Lower leg skin (tissue), 4 donors: ENCODE measurements at regions not wholly inside any gene's neighbourhood (a gene's known extent, or its start where the extent isn't known, plus 50 kb on each side); places are given as distances from the start of the nearest gene placed in this dataset.

ENCODE experiments used
- DNase-seq, 2 donors: peaks; one replicate each; pipeline ENCODE4 v3.0.0-alpha.2; 2019; ENCODE audit warnings: low spot score in 2 of 2
- H3K4me3 ChIP-seq: fragments of 200-600 bp; sonication (generic); 2 replicates; pipeline ENCODE4 v1.5.1; 2017; ENCODE audit warnings: mild to moderate bottlenecking, low read depth; ENCODE audit not compliant: poor library complexity, severe bottlenecking
- POLR2A ChIP-seq, 2 donors: fragments of 450-650 bp; IDR thresholded peaks; one replicate each; pipeline ENCODE4 v1.6.1; 2016 to 2017; ENCODE audit warnings: antibody characterized with exemption in 2 of 2, mild to moderate bottlenecking in 1 of 2, moderate library complexity in 1 of 2
- WGBS, 2 donors: methylation state at CpG; one replicate each; pipeline ENCODE4 v1.1.5; 2018; 5-methylcytosine and 5-hydroxymethylcytosine counted together
- intact Hi-C: fragments of 100-400 bp; cut with DNase I; formaldehyde crosslinking; loops from one replicate; pipeline ENCODE4 v1.15.0; 2023; ENCODE audit warnings: low total_unique reads
- TF ChIP-seq, protein P1 (sequence below), 3 donors: fragments of 450-650 bp; IDR thresholded peaks; one replicate each; pipeline ENCODE4 v1.5.1; 2016; ENCODE audit warnings: antibody characterized with exemption in 3 of 3, mild to moderate bottlenecking in 3 of 3, moderate library complexity in 2 of 3

GRCh38 chr12:127987199-127987901 lies 279.6 kb upstream of the TMEM132C start:
- no peak for TF ChIP-seq POLR2A (IDR thresholded peaks at IDR 0.05)
- TF ChIP-seq, protein P1, sequence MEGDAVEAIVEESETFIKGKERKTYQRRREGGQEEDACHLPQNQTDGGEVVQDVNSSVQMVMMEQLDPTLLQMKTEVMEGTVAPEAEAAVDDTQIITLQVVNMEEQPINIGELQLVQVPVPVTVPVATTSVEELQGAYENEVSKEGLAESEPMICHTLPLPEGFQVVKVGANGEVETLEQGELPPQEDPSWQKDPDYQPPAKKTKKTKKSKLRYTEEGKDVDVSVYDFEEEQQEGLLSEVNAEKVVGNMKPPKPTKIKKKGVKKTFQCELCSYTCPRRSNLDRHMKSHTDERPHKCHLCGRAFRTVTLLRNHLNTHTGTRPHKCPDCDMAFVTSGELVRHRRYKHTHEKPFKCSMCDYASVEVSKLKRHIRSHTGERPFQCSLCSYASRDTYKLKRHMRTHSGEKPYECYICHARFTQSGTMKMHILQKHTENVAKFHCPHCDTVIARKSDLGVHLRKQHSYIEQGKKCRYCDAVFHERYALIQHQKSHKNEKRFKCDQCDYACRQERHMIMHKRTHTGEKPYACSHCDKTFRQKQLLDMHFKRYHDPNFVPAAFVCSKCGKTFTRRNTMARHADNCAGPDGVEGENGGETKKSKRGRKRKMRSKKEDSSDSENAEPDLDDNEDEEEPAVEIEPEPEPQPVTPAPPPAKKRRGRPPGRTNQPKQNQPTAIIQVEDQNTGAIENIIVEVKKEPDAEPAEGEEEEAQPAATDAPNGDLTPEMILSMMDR (IDR thresholded peaks at IDR 0.05) = no peak
- no peak overlapping the region for H3K4me3 ChIP-seq
- no peak for DNase-seq
- intact Hi-C loops = no loop called here
- 70 to 72% methylated on average over 14 of the region's 14 CpGs for WGBS, 2 donors

- TF ChIP-seq, protein P1 (IDR thresholded peaks at IDR 0.05) = no peak
- no peak for TF ChIP-seq POLR2A (IDR thresholded peaks at IDR 0.05)
- intact Hi-C loops = no loop called here
- DNase-seq = no peak
- H3K4me3 ChIP-seq = no peak overlapping the region
- WGBS, 2 donors = 85 to 86% methylated on average over 6 of the region's 6 CpGs
Observed at GRCh38 chr12:127991485-127991884, 275.5 kb upstream of the TMEM132C start.

DNA sequence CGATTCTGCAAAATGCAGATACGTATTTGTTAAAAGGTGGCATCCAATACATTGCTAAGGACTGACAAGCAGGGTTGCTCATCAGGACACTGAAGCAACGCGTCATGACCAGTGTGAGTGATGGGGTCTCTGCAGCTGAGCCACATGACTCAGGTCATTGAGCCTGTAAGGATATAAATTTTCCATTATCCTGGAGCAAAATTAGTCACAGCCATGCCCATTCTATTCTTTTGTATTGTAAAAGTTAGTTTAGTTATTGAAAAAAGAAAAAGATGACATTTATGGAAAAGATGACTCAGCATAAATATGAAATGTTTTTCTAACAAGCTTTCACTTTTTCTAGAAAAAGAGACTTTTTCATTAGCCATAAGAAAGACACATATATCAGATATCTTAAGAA lies 268.0 kb upstream of the TMEM132C start:
- TF ChIP-seq, protein P1 (IDR thresholded peaks at IDR 0.05) = no peak
- TF ChIP-seq POLR2A (IDR thresholded peaks at IDR 0.05) = no peak
- WGBS, 2 donors = 61 to 73% methylated on average over 4 of the region's 4 CpGs

DNA sequence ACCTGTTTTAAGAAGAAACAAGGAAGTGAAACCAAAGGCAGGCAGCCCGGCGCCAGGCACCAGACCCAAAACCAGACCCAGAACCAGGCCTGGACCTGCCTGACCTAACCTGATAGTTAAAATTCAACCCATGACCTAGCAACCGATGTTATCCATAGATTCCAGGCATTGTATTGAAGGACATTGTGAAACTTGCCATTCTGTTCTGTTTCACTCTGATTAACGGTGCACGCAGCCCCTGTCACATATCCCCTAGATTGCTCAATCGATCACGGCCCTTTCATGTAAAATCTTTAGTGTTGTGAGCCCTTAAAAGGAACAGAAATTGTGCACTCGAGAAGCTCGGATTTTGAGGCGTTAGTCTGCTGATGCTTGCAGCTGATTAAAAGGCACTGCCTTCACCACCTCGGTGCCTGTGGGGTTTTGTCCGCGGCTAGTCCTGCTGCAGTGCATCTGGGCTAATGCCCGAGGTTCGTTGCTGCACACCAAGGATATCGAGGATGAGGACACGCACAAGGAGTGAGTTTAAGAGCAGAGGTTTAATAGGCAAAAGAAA lies 262.5 kb upstream of the TMEM132C start:
- intact Hi-C loops = no loop called here
- no peak for DNase-seq
- no peak overlapping the region for H3K4me3 ChIP-seq
- TF ChIP-seq POLR2A (IDR thresholded peaks at IDR 0.05) = no peak
- TF ChIP-seq, protein P1 (IDR thresholded peaks at IDR 0.05) = no peak
- 87 to 89% methylated on average over 17 of the region's 17 CpGs for WGBS, 2 donors

More for the DNA sequence above, 268.0 kb upstream of the TMEM132C start:
- no peak overlapping the region for H3K4me3 ChIP-seq
- DNase-seq = no peak
- intact Hi-C loops = no loop called here

DNA sequence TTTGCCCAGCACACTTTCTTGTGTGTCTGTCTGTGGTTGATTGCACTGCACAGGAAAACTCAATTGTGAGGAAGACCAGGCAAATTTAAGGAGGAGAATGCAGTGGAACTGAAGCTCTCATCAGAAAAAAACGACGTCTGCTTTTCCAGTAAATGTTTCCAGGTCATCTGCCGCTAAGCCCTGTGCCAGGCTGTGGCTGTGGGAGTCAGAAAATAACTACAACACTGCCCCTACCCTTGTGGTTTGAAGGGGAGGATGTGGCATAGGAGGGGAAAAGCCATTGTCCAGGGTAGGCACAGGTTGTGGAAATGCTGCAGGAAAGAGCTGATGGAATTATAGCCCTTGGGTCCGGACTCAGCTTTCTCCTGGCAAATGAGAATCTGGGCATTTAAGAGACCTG lies 259.7 kb upstream of the TMEM132C start:
- no peak overlapping the region for H3K4me3 ChIP-seq
- WGBS, 2 donors = 56 to 64% methylated on average over 4 of the region's 4 CpGs
- no peak for DNase-seq
- TF ChIP-seq POLR2A (IDR thresholded peaks at IDR 0.05) = no peak
- TF ChIP-seq, protein P1 (IDR thresholded peaks at IDR 0.05) = no peak
- intact Hi-C loops = no loop called here
